ENCODE measurements at regions not wholly inside any gene's neighbourhood (a gene's known extent, or its start where the extent isn't known, plus 50 kb on each side); places are given as distances from the start of the nearest gene placed in this dataset.
"Not testable (repeated sequence)": the region's sequence is repeated elsewhere in the genome, so short reads cannot be mapped to it uniquely, and the experiment has no call there.

DNA sequence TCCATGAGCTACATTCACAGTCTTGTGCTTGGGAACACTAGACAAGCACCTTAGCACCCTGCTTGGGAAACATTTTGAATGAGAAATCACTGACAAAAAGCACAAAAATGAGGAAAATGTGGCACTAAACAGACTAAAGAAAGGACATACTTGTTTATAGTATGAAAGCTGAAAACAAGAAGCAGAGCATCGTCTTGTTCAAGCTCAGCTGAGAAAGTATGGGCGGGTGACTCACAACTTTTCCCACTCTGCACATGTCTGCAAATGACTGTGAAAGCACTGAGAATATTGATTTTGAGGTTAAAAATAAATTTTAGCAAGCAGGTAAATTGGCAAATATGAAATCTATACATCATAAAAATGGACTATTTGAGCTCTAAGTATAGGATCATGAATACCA, 725.3 kb downstream of the COL12A1 start:
- no peak overlapping the region for H3K27ac ChIP-seq
- no peaks in the 10 kb centered on the region for H3K36me3 ChIP-seq
- TF ChIP-seq, protein P1, sequence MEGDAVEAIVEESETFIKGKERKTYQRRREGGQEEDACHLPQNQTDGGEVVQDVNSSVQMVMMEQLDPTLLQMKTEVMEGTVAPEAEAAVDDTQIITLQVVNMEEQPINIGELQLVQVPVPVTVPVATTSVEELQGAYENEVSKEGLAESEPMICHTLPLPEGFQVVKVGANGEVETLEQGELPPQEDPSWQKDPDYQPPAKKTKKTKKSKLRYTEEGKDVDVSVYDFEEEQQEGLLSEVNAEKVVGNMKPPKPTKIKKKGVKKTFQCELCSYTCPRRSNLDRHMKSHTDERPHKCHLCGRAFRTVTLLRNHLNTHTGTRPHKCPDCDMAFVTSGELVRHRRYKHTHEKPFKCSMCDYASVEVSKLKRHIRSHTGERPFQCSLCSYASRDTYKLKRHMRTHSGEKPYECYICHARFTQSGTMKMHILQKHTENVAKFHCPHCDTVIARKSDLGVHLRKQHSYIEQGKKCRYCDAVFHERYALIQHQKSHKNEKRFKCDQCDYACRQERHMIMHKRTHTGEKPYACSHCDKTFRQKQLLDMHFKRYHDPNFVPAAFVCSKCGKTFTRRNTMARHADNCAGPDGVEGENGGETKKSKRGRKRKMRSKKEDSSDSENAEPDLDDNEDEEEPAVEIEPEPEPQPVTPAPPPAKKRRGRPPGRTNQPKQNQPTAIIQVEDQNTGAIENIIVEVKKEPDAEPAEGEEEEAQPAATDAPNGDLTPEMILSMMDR (IDR thresholded peaks at IDR 0.05): no peak
- H3K4me1 ChIP-seq: no peaks in the 10 kb centered on the region
- no peaks in the 10 kb centered on the region for H3K27me3 ChIP-seq
- intact Hi-C loops (cut with DNase I; ENCODE audit: low total_unique reads): no loop called here
- no peak for DNase-seq
- no peak overlapping the region for H3K4me3 ChIP-seq
- no peaks in the 10 kb centered on the region for H3K9me3 ChIP-seq

DNA sequence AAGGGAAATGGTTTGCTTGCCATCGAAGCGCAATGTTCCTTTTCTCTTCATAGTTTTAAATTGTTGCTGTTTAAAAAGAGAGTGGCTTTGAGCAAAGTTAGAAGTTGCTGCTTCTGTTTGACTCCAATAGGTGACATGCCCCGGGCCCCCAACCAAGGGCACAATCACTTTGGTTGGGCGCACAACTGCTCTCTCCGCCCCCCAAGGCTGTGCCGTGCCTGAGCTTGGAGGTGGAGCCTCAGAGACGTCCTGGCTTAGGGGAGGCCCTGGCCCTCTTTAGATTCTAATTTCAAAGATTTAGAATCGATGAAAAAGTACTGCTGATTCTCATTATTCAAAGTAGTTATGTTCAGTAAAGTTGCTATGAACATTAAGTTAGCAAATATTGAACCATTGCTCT, 725.9 kb downstream of the COL12A1 start:
- TF ChIP-seq, protein P1 (IDR thresholded peaks at IDR 0.05): no peak
- no peak for DNase-seq

DNA sequence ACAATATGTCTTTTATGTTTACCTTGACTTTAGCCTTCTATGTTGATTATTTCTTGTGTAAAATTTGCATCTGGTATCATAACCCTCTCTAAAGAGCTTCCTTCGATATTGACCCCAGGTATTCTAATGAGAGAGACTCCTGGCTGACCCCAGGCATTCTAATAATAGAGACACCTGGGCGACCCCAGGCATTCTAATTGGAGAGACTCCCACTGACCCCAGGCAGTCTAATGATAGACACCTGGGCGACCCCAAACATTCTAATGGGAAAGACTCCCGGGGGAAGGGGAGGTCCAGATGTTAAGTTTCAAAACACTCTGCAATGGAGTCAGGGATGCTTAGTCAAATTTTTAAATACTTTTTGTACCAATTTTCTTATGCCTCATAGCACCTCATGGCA, 726.4 kb downstream of the COL12A1 start:
- H3K27me3 ChIP-seq: no peaks in the 10 kb centered on the region
- TF ChIP-seq, protein P1 (IDR thresholded peaks at IDR 0.05): no peak
- intact Hi-C loops (cut with DNase I; ENCODE audit: low total_unique reads): no loop called here

More for the DNA sequence above, 725.9 kb downstream of the COL12A1 start:
- Histone ChIP-seq H3K36me3 (no peaks in the 10 kb centered on the region), H3K27ac (no peak overlapping the region), H3K27me3 (no peaks in the 10 kb centered on the region), H3K9me3 (no peaks in the 10 kb centered on the region), H3K4me1 (no peaks in the 10 kb centered on the region), H3K4me3 (no peak overlapping the region)
- intact Hi-C loops (cut with DNase I; ENCODE audit: low total_unique reads): no loop called here

DNA sequence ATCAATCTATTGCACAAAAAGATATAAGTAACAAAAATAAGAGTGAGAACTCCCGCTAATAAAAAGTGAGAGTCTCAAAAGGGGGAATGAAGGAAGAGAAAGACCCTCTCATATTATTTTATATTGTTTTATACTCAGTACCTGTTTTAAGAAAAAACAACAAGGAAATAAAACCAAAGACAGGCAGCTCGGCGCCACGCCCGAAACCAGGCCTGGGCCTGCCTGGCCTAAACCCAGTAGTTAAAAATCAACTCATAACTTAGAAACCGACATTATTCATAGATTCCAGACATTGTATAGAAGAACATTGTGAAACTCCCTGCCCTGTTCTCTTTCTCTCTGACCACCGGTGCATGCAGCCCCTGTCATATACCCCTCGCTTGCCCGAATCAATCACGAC, 731.8 kb downstream of the COL12A1 start:
- H3K9me3 ChIP-seq; H3K27me3 ChIP-seq; intact Hi-C loops (cut with DNase I; ENCODE audit: low total_unique reads); H3K36me3 ChIP-seq; H3K27ac ChIP-seq; H3K4me3 ChIP-seq; H3K4me1 ChIP-seq; DNase-seq: not testable (repeated sequence)

More for the DNA sequence above, 726.4 kb downstream of the COL12A1 start:
- H3K9me3 ChIP-seq: no peaks in the 10 kb centered on the region
- H3K27ac ChIP-seq: no peak overlapping the region
- H3K36me3 ChIP-seq: no peaks in the 10 kb centered on the region
- DNase-seq: no peak
- no peaks in the 10 kb centered on the region for H3K4me1 ChIP-seq
- no peak overlapping the region for H3K4me3 ChIP-seq

DNA sequence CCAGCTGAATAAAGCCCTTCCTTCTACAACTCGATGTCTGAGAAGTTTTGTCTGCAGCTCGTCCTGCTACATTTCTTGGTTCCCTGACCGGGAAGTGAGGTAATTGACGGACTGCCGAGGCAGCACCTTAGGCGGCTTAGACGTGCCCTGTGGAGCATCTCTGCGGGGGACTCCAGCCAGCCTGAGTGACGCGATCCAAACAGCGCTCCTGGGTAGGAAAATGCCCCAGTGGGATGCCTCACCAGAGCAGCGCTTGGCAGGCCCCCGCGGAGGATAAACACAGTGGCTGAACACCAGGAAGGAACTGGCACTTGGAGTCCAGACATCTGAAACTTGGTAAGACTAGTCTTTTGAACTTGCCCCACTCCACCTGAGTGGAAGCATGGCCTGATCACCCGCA, 737.3 kb downstream of the COL12A1 start:
- intact Hi-C loops (cut with DNase I; ENCODE audit: low total_unique reads); DNase-seq; H3K4me3 ChIP-seq; H3K4me1 ChIP-seq; H3K27ac ChIP-seq; H3K27me3 ChIP-seq; H3K9me3 ChIP-seq; H3K36me3 ChIP-seq: not testable (repeated sequence)

DNA sequence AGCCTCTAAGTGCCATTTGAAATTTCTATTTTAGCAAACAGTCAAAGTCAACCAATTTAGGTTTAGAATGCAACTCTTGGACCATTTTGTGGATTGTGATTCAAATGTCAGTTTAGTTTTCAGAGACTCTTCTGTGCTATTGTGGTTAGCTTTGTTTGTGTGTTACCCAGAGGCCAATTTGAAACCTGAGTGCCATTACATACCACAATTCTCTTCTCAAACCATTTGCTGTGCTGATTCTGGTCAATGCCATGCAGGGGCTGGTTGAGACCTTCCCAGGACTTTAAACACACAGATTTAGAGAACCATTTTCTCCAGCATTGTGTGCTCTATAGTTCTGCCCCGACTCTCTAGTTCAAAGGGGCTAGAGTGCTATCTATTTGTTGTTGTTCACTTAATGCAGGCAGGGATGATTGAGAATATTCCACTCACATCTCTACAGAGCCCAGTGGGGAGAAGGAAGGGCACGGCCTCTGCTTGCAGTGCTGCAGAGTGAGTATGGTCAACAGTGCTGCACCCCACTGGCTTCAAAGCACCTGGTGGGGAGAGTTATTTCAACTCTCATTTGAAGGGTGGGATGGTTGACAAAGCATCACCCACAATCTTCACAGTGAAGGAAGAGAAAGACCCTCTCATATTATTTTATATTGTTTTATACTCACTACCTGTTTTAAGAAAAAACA, 738.2 kb downstream of the COL12A1 start:
- intact Hi-C loops (cut with DNase I; ENCODE audit: low total_unique reads): no loop called here
- Histone ChIP-seq H3K27ac (no peak overlapping the region), H3K27me3 (no peaks in the 10 kb centered on the region), H3K4me3 (no peak overlapping the region), H3K36me3 (no peaks in the 10 kb centered on the region), H3K9me3 (no peaks in the 10 kb centered on the region), H3K4me1 (no peaks in the 10 kb centered on the region)
- DNase-seq: no peak
- TF ChIP-seq, protein P1 (IDR thresholded peaks at IDR 0.05): no peak

DNA sequence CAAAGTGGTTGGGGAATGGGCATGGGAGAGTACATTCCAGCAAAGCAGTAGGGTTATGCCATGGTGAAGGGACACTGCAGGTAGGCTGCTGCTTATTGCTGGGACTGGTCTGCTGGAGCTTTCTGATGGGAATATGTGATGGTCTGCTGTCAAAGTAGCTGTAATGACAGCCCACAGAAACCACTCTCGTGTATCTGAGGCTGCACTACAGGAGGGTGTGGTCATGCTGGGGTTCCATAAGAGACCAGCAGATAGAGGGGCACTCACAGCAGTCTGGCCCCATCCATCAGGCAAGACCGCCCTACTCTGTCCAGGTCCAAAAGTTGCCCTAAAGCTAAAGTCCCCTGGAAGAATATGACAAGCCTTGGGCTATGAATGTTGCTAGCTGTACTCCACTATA, 739.3 kb downstream of the COL12A1 start:
- Histone ChIP-seq H3K36me3 (no peaks in the 10 kb centered on the region), H3K27ac (no peak overlapping the region), H3K27me3 (no peaks in the 10 kb centered on the region), H3K9me3 (no peaks in the 10 kb centered on the region), H3K4me3 (no peak overlapping the region), H3K4me1 (no peaks in the 10 kb centered on the region)
- intact Hi-C loops (cut with DNase I; ENCODE audit: low total_unique reads): no loop called here
- TF ChIP-seq, protein P1 (IDR thresholded peaks at IDR 0.05): no peak
- no peak for DNase-seq
